ENCODE measurements at regions not wholly inside any gene's neighbourhood (a gene's known extent, or its start where the extent isn't known, plus 50 kb on each side); places are given as distances from the start of the nearest gene placed in this dataset.

DNA sequence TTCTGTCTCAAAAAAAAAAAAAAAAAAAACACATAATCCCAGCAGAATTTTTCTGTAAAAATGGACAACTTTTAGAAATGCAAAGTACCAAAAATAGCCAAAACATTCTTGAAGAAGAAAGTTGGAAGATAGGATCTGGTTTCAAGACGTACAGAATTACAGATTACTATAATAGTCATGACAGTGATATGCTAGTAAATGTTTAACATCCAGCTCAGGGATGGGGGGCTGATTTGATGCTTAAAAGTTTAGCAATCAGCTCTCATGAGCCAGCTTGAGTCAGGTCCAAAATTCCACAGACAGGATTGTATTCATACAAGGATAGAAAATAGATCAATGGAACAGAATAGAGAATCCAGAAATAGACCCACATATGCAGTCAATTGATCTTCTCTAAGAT is 100.5 kb downstream of the CYB561 start:
- Histone ChIP-seq H3K4me1 (ENCODE audit: control insufficient read depth in 1 of 2, insufficient read depth in 2 of 2, low read depth in 1 of 2, low read length in 1 of 2) (peaks cover 0 to 14% of the 10 kb centered on the region in 2 experiments; a peak in 3 of 4 replicates), H3K9me3 (no peaks in the 10 kb centered on the region), H3K4me2 (no peak overlapping the region), H3K27ac (ENCODE audit: low read depth in 2 of 2, low read length in 1 of 2) (peak overlapping the region in 1 of 2 experiments; percentile 18; a peak in 2 of 4 replicates), H3F3A (replicated peaks; ENCODE audit: insufficient read depth) (peaks cover 29% of the 10 kb centered on the region), H3K36me3 (replicated peaks in 1 of 2; ENCODE audit: control insufficient read depth in 1 of 2, insufficient read depth in 2 of 2, low read length in 1 of 2) (peaks cover 53 to 58% of the 10 kb centered on the region in 2 experiments), H3K9ac (no peak overlapping the region), H3K79me2 (ENCODE audit: insufficient read depth) (no peaks in the 10 kb centered on the region), H3K4me3 (ENCODE audit: low read depth in 2 of 2, low read length in 1 of 2) (no peak overlapping the region), H2AFZ (ENCODE audit: low read depth) (no peak overlapping the region), H4K20me1 (ENCODE audit: insufficient read depth) (no peaks in the 10 kb centered on the region), H3K9me2 (no peaks in the 10 kb centered on the region), H3K27me3 (ENCODE audit: insufficient read depth) (no peaks in the 10 kb centered on the region)
- 20% methylated on average over 1 of the region's 1 CpG for WGBS (ENCODE audit: low lambda C conversion rate)
- DNase-seq = no peak
- POLR2A ChIA-PET = no interaction called here
- CTCF ChIA-PET = interaction anchor here (0.7 to 1.7 kb wide), 3 partner anchors 9 to 61 kb away, joined by 3 to 6 read pairs (median 4); no protein-coding TSS in a partner anchor
- peak; percentile 28; the same call in 1 of the 2 replicates for TF ChIP-seq FOSL2 (IDR thresholded peaks at IDR 0.05; ENCODE audit: borderline replicate concordance, low read depth)
- no peak for TF ChIP-seq CHD2 (IDR thresholded peaks at IDR 0.05; ENCODE audit: low read length, partially characterized antibody)
- TF ChIP-seq EP300 (IDR thresholded peaks at IDR 0.05; ENCODE audit: borderline replicate concordance in 1 of 2, low read depth in 1 of 2, low read length in 1 of 2) = peak in 1 of 2 experiments; percentile 51; a peak in 1 of 4 replicates
- no peak for TF ChIP-seq TEAD4 (IDR thresholded peaks at IDR 0.05; ENCODE audit: borderline replicate concordance, insufficient read depth)
- TF ChIP-seq FOXM1 (IDR thresholded peaks at IDR 0.05; ENCODE audit: low read depth) = no peak
- peak; percentile 37; the same call in 1 of the 2 replicates for TF ChIP-seq JUND (IDR thresholded peaks at IDR 0.05)
- TF ChIP-seq, protein P1, sequence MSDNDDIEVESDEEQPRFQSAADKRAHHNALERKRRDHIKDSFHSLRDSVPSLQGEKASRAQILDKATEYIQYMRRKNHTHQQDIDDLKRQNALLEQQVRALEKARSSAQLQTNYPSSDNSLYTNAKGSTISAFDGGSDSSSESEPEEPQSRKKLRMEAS (IDR thresholded peaks at IDR 0.05; ENCODE audit: low read depth) = no peak
- TF ChIP-seq SIN3A (IDR thresholded peaks at IDR 0.05; ENCODE audit: borderline replicate concordance, low read depth, low read length) = no peak
- TF ChIP-seq, protein P2, sequence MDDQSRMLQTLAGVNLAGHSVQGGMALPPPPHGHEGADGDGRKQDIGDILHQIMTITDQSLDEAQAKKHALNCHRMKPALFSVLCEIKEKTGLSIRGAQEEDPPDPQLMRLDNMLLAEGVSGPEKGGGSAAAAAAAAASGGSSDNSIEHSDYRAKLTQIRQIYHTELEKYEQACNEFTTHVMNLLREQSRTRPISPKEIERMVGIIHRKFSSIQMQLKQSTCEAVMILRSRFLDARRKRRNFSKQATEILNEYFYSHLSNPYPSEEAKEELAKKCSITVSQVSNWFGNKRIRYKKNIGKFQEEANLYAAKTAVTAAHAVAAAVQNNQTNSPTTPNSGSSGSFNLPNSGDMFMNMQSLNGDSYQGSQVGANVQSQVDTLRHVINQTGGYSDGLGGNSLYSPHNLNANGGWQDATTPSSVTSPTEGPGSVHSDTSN (IDR thresholded peaks at IDR 0.05) = peak; percentile 36; the same call in 1 of the 2 replicates
- 0 out of 2 replicates have a peak, but pooled peaks have one; percentile 6 for TF ChIP-seq RXRA (IDR thresholded peaks at IDR 0.05; ENCODE audit: borderline replicate concordance, low read depth)
- TF ChIP-seq, protein P3, sequence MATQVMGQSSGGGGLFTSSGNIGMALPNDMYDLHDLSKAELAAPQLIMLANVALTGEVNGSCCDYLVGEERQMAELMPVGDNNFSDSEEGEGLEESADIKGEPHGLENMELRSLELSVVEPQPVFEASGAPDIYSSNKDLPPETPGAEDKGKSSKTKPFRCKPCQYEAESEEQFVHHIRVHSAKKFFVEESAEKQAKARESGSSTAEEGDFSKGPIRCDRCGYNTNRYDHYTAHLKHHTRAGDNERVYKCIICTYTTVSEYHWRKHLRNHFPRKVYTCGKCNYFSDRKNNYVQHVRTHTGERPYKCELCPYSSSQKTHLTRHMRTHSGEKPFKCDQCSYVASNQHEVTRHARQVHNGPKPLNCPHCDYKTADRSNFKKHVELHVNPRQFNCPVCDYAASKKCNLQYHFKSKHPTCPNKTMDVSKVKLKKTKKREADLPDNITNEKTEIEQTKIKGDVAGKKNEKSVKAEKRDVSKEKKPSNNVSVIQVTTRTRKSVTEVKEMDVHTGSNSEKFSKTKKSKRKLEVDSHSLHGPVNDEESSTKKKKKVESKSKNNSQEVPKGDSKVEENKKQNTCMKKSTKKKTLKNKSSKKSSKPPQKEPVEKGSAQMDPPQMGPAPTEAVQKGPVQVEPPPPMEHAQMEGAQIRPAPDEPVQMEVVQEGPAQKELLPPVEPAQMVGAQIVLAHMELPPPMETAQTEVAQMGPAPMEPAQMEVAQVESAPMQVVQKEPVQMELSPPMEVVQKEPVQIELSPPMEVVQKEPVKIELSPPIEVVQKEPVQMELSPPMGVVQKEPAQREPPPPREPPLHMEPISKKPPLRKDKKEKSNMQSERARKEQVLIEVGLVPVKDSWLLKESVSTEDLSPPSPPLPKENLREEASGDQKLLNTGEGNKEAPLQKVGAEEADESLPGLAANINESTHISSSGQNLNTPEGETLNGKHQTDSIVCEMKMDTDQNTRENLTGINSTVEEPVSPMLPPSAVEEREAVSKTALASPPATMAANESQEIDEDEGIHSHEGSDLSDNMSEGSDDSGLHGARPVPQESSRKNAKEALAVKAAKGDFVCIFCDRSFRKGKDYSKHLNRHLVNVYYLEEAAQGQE (IDR thresholded peaks at IDR 0.05; ENCODE audit: low read depth, low read length) = no peak
- peak; percentile 79 for TF ChIP-seq MEF2A (IDR thresholded peaks at IDR 0.05; ENCODE audit: borderline replicate concordance, low read depth)
- TF ChIP-seq ELF1 (IDR thresholded peaks at IDR 0.05) = no peak
- TF ChIP-seq, protein P4, sequence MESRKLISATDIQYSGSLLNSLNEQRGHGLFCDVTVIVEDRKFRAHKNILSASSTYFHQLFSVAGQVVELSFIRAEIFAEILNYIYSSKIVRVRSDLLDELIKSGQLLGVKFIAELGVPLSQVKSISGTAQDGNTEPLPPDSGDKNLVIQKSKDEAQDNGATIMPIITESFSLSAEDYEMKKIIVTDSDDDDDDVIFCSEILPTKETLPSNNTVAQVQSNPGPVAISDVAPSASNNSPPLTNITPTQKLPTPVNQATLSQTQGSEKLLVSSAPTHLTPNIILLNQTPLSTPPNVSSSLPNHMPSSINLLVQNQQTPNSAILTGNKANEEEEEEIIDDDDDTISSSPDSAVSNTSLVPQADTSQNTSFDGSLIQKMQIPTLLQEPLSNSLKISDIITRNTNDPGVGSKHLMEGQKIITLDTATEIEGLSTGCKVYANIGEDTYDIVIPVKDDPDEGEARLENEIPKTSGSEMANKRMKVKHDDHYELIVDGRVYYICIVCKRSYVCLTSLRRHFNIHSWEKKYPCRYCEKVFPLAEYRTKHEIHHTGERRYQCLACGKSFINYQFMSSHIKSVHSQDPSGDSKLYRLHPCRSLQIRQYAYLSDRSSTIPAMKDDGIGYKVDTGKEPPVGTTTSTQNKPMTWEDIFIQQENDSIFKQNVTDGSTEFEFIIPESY (IDR thresholded peaks at IDR 0.05; ENCODE audit: borderline replicate concordance, low read depth) = no peak
- TF ChIP-seq RFX5 (IDR thresholded peaks at IDR 0.05; ENCODE audit: low read length) = no peak
- TF ChIP-seq TCF12 (IDR thresholded peaks at IDR 0.05) = peak; percentile 63
- no peak for TF ChIP-seq GABPA (IDR thresholded peaks at IDR 0.05; ENCODE audit: low read depth)
- TF ChIP-seq, protein P5, sequence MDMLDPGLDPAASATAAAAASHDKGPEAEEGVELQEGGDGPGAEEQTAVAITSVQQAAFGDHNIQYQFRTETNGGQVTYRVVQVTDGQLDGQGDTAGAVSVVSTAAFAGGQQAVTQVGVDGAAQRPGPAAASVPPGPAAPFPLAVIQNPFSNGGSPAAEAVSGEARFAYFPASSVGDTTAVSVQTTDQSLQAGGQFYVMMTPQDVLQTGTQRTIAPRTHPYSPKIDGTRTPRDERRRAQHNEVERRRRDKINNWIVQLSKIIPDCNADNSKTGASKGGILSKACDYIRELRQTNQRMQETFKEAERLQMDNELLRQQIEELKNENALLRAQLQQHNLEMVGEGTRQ (IDR thresholded peaks at IDR 0.05; ENCODE audit: borderline replicate concordance, low read depth, low read length) = no peak
- no peak for TF ChIP-seq MXI1 (IDR thresholded peaks at IDR 0.05; ENCODE audit: low read depth, low read length)
- TF ChIP-seq NFIC (IDR thresholded peaks at IDR 0.05; ENCODE audit: borderline replicate concordance) = peak; percentile 38; the same call in 1 of the 2 replicates
- TF ChIP-seq, protein P6, sequence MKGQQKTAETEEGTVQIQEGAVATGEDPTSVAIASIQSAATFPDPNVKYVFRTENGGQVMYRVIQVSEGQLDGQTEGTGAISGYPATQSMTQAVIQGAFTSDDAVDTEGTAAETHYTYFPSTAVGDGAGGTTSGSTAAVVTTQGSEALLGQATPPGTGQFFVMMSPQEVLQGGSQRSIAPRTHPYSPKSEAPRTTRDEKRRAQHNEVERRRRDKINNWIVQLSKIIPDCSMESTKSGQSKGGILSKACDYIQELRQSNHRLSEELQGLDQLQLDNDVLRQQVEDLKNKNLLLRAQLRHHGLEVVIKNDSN (IDR thresholded peaks at IDR 0.05; ENCODE audit: borderline replicate concordance, low read depth) = no peak
- no peak; the same call in 1 of the 2 replicates for TF ChIP-seq POLR2AphosphoS5 (IDR thresholded peaks at IDR 0.05; ENCODE audit: low read depth, low read length)
- TF ChIP-seq SMC3 (IDR thresholded peaks at IDR 0.05; ENCODE audit: low read depth, low read length) = no peak
- no peak for TF ChIP-seq TAF1 (IDR thresholded peaks at IDR 0.05; ENCODE audit: borderline replicate concordance, low read depth, low read length)
- TF ChIP-seq RAD21 (IDR thresholded peaks at IDR 0.05; ENCODE audit: low read length) = no peak
